GM12878 (cell line): ENCODE measurements at regions not wholly inside any gene's neighbourhood (a gene's known extent, or its start where the extent isn't known, plus 50 kb on each side); places are given as distances from the start of the nearest gene placed in this dataset.

Experiments
- ATAC-seq: fragments of 200-7000 bp; cut with Tn5 transposase; 3 replicates; pipeline ENCODE4 v1.9.1; 2020; ENCODE audit warnings: mild to moderate bottlenecking, moderate library complexity
- BruUV-seq: library from RNA; stranded (reverse); fragments of 400-500 nt; replicated peaks from 2 replicates; lab custom pipeline; 2021; lab: Mats Ljungman, UMichigan
- CTCF ChIA-PET: fragments of 300-600 bp; sonication (Branson Sonifier 250); formaldehyde crosslinking; extraction: SDS; loops from one replicate; lab custom pipeline; 2021; ENCODE audit warnings: inconsistent platforms; lab: Yijun Ruan, JAX
- POLR2A ChIA-PET: fragments of 350-600 bp; formaldehyde crosslinking; extraction: SDS; loops from one replicate; lab custom pipeline; 2021; ENCODE audit warnings: inconsistent platforms; lab: Charles Lee
- RAD21 ChIA-PET: fragments of 300-600 bp; sonication (Branson Sonifier 250); formaldehyde crosslinking; loops from one replicate; lab custom pipeline; 2023; ENCODE audit warnings: antibody characterized with exemption; ENCODE audit not compliant: unreplicated experiment; lab: Charles Lee
- SMC1A ChIA-PET: fragments of 300-600 bp; sonication (Branson Sonifier 250); formaldehyde crosslinking; loops from one replicate; lab custom pipeline; 2023; ENCODE audit not compliant: unreplicated experiment, uncharacterized antibody; lab: Charles Lee
- DNase-seq: peaks from one replicate; pipeline ENCODE4 v3.0.0-alpha.2; 2011; ENCODE audit warnings: low read depth, low spot score
- FAIRE-seq: peaks from 3 replicates; lab custom pipeline; 2011; peaks lifted over from hg19 to GRCh38; lab: Jason Lieb, UNC
- H2AFZ ChIP-seq: 2 replicates; pipeline ENCODE4 v1.6.0; 2011; ENCODE audit warnings: low read depth, low read length, control low read depth; ENCODE audit not compliant: control insufficient read depth
- H3K27ac ChIP-seq: 2 replicates; pipeline ENCODE4 v1.5.1; 2011; ENCODE audit warnings: control low read depth; ENCODE audit not compliant: control insufficient read depth, insufficient read depth
- H3K27me3 ChIP-seq, 2 experiments: replicated peaks in 1 of 2; 2 replicates each; pipeline versions ENCODE4 v1.6.0 to v1.6.1; 2011; ENCODE audit warnings: low read length in 1 of 2; ENCODE audit not compliant: control insufficient read depth in 2 of 2, insufficient read depth in 2 of 2
- H3K36me3 ChIP-seq, 2 experiments: 2 replicates each; pipeline ENCODE4 v1.5.1; 2011; ENCODE audit warnings: low read length in 1 of 2; ENCODE audit not compliant: control insufficient read depth in 2 of 2, insufficient read depth in 2 of 2
- H3K4me1 ChIP-seq: 2 replicates; pipeline ENCODE4 v1.6.1; 2011; ENCODE audit warnings: mild to moderate bottlenecking, low read length, moderate library complexity, mixed read lengths; ENCODE audit not compliant: control insufficient read depth, insufficient read depth
- H3K4me2 ChIP-seq: 2 replicates; pipeline ENCODE4 v1.6.0; 2011; ENCODE audit warnings: control low read depth; ENCODE audit not compliant: control insufficient read depth, insufficient read depth
- H3K4me3 ChIP-seq: fragments of 200-600 bp; sonication (generic); 2 replicates; pipeline ENCODE4 v1.5.1; 2016
- H3K79me2 ChIP-seq: 2 replicates; pipeline ENCODE4 v1.6.0; 2011; ENCODE audit warnings: low read length; ENCODE audit not compliant: control insufficient read depth, insufficient read depth
- H3K9ac ChIP-seq: 2 replicates; pipeline ENCODE4 v1.8.0; 2011; ENCODE audit warnings: low read length, control low read depth, mixed read lengths; ENCODE audit not compliant: control insufficient read depth, insufficient read depth
- H3K9me3 ChIP-seq: replicated peaks from 3 replicates; pipeline ENCODE4 v1.5.1; 2011; ENCODE audit warnings: mild to moderate bottlenecking, low read length; ENCODE audit not compliant: control insufficient read depth, insufficient read depth
- H4K20me1 ChIP-seq: 2 replicates; pipeline ENCODE4 v1.6.0; 2011; ENCODE audit not compliant: control insufficient read depth, insufficient read depth
- CBFB ChIP-seq: IDR thresholded peaks from 2 replicates; pipeline ENCODE4 v1.6.1; 2016; ENCODE audit warnings: antibody characterized with exemption, low read depth
- CHD1 ChIP-seq: IDR thresholded peaks from 2 replicates; pipeline ENCODE4 v1.6.1; 2012; ENCODE audit warnings: low read depth, low read length, improper control_type of control experiment
- CREB1 ChIP-seq: IDR thresholded peaks from 2 replicates; pipeline ENCODE4 v1.6.1; 2012; ENCODE audit warnings: low read depth, mild to moderate bottlenecking, inconsistent platforms
- E2F4 ChIP-seq: IDR thresholded peaks from 2 replicates; pipeline ENCODE4 v1.6.1; 2012; ENCODE audit warnings: low read depth, low read length, improper control_type of control experiment
- E4F1 ChIP-seq: fragments of 450-650 bp; IDR thresholded peaks from 2 replicates; pipeline ENCODE4 v1.6.1; 2018; ENCODE audit warnings: borderline replicate concordance, mild to moderate bottlenecking; ENCODE audit not compliant: partially characterized antibody
- HSF1 ChIP-seq: fragments of 150-350 bp; IDR thresholded peaks from 2 replicates; pipeline ENCODE4 v1.6.1; 2014; ENCODE audit warnings: mild to moderate bottlenecking, low read depth, low read length
- IRF4 ChIP-seq: IDR thresholded peaks from 2 replicates; pipeline ENCODE4 v1.6.1; 2011; ENCODE audit warnings: low read depth, low read length
- NFYB ChIP-seq: IDR thresholded peaks from 2 replicates; pipeline ENCODE4 v1.6.1; 2011; ENCODE audit warnings: low read depth, mild to moderate bottlenecking, low read length, improper control_type of control experiment, moderate library complexity; ENCODE audit not compliant: insufficient read depth
- RFX5 ChIP-seq: IDR thresholded peaks from 2 replicates; pipeline ENCODE4 v1.6.1; 2011; ENCODE audit warnings: low read depth, low read length, improper control_type of control experiment
- STAT1 ChIP-seq: fragments of 450-650 bp; conservative IDR thresholded peaks from 2 replicates; pipeline ENCODE4 v1.6.1; 2014; ENCODE audit warnings: antibody characterized with exemption, mild to moderate bottlenecking
- STAT3 ChIP-seq: IDR thresholded peaks from 2 replicates; pipeline ENCODE4 v1.6.1; 2011; ENCODE audit warnings: low read depth, low read length, improper control_type of control experiment
- TAF1 ChIP-seq: IDR thresholded peaks from 2 replicates; pipeline ENCODE4 v1.6.1; 2011; ENCODE audit warnings: mild to moderate bottlenecking, low read depth, low read length, borderline replicate concordance
- TCF7 ChIP-seq: IDR thresholded peaks from 2 replicates; pipeline ENCODE4 v1.6.1; 2014; ENCODE audit warnings: antibody characterized with exemption, borderline replicate concordance
- ZNF207 ChIP-seq: fragments of 450-650 bp; IDR thresholded peaks from 2 replicates; pipeline ENCODE4 v1.6.1; 2014; ENCODE audit warnings: antibody characterized with exemption, mild to moderate bottlenecking, borderline replicate concordance
- WGBS: methylation state at CpG from one replicate; pipeline ENCODE4 v1.1.6; 2016; ENCODE audit warnings: low lambda C conversion rate; ENCODE audit not compliant: insufficient replicate concordance, insufficient coverage; ENCODE audit errors: missing lambda C conversion rate; 5-methylcytosine and 5-hydroxymethylcytosine counted together
- in situ Hi-C: fragments of 300-500 bp; cut with MboI; formaldehyde crosslinking; loops from 9 replicates; pipeline ENCODE4 v1.14.3; 2018; ENCODE audit warnings: mixed read lengths
- intact Hi-C: fragments of 100-400 bp; cut with micrococcal nuclease; formaldehyde crosslinking; loops from one replicate; pipeline ENCODE4 v1.14.2; 2022; ENCODE audit not compliant: unreplicated experiment

- Histone ChIP-seq H3K36me3 (no peaks in the 10 kb centered on the region), H3K27ac (no peak overlapping the region), H4K20me1 (no peaks in the 10 kb centered on the region), H3K9me3 (no peaks in the 10 kb centered on the region; the same call in 2 of the 3 replicates), H3K9ac (no peak overlapping the region), H3K27me3 (no peaks in the 10 kb centered on the region), H2AFZ (no peak overlapping the region), H3K4me2 (no peak overlapping the region), H3K4me1 (no peaks in the 10 kb centered on the region), H3K4me3 (no peak overlapping the region), H3K79me2 (no peaks in the 10 kb centered on the region)
- ATAC-seq (no peak), FAIRE-seq (no peak), DNase-seq (no peak)
- TF ChIP-seq TAF1 (no peak), ZNF207 (no peak), NFYB (no peak), E4F1 (no peak)
- in situ Hi-C loops: no loop called here
- no TSS peak for BruUV-seq
- ChIA-PET RAD21 (no interaction called here), SMC1A (interaction anchor here (0.8 kb wide), 1 partner anchor 49 kb away, joined by 3 read pairs; no protein-coding TSS in a partner anchor), CTCF (no interaction called here), POLR2A (no interaction called here)
- intact Hi-C loops: no loop called here
- 0% methylated on average over 1 of the region's 1 CpG for WGBS
These were observed 61.6 kb upstream of the GPM6A start for GRCh38 chr4:175873707-175874106.

GRCh38 chr4:175874306-175874705, 62.2 kb upstream of the GPM6A start:
- FAIRE-seq (no peak), DNase-seq (no peak), ATAC-seq (peak; percentile 35; the same call in 1 of the 3 replicates)
- H3K4me3 ChIP-seq: no peak overlapping the region
- no peaks in the 10 kb centered on the region; the same call in 2 of the 3 replicates for H3K9me3 ChIP-seq
- ChIA-PET SMC1A (interaction anchor here (1.0 kb wide), 1 partner anchor 12 kb away, joined by 4 read pairs; no protein-coding TSS in a partner anchor), RAD21 (no interaction called here), POLR2A (no interaction called here), CTCF (no interaction called here)
- 5% methylated on average over 5 of the region's 5 CpGs for WGBS
- no peaks in the 10 kb centered on the region for H3K79me2 ChIP-seq
- H3K27ac ChIP-seq: no peak overlapping the region
- H3K4me2 ChIP-seq: no peak overlapping the region
- in situ Hi-C loops (no loop called here), intact Hi-C loops (no loop called here)
- no peaks in the 10 kb centered on the region for H4K20me1 ChIP-seq
- H3K27me3 ChIP-seq: no peaks in the 10 kb centered on the region
- no peaks in the 10 kb centered on the region for H3K36me3 ChIP-seq
- no TSS peak for BruUV-seq
- H2AFZ ChIP-seq: no peak overlapping the region
- H3K9ac ChIP-seq: no peak overlapping the region
- H3K4me1 ChIP-seq: no peaks in the 10 kb centered on the region
- no peak for TF ChIP-seq HSF1
- TF ChIP-seq IRF4: no peak
- TF ChIP-seq STAT1: no peak
- no peak for TF ChIP-seq CHD1
- no peak for TF ChIP-seq CBFB
- TF ChIP-seq CREB1: no peak
- no peak for TF ChIP-seq RFX5
- TF ChIP-seq E2F4: no peak
- no peak for TF ChIP-seq STAT3
- TF ChIP-seq TCF7: no peak
